Stomach (tissue), 4 donors: ENCODE measurements at regions not wholly inside any gene's neighbourhood (a gene's known extent, or its start where the extent isn't known, plus 50 kb on each side); places are given as distances from the start of the nearest gene placed in this dataset.
"Not testable (repeated sequence)": the region's sequence is repeated elsewhere in the genome, so short reads cannot be mapped to it uniquely, and the experiment has no call there.

Experiments
- POLR2A ChIP-seq, 4 donors: fragments of 450-650 bp; IDR thresholded peaks; one replicate each; pipeline ENCODE4 v1.6.1; 2016; ENCODE audit warnings: antibody characterized with exemption in 4 of 4, control low read depth in 2 of 4, mild to moderate bottlenecking in 1 of 4, moderate library complexity in 1 of 4
- TF ChIP-seq, protein P1 (sequence below), 7 experiments: fragments of 450-650 bp in 4 of 7; fragments of 200-600 bp in 3 of 7; sonication (generic) in 3 of 7; IDR thresholded peaks; one replicate each; pipeline ENCODE4 v1.5.1; 2016 to 2019; ENCODE audit warnings: antibody characterized with exemption in 7 of 7, control low read depth in 2 of 7, mild to moderate bottlenecking in 1 of 7

- TF ChIP-seq, protein P1, sequence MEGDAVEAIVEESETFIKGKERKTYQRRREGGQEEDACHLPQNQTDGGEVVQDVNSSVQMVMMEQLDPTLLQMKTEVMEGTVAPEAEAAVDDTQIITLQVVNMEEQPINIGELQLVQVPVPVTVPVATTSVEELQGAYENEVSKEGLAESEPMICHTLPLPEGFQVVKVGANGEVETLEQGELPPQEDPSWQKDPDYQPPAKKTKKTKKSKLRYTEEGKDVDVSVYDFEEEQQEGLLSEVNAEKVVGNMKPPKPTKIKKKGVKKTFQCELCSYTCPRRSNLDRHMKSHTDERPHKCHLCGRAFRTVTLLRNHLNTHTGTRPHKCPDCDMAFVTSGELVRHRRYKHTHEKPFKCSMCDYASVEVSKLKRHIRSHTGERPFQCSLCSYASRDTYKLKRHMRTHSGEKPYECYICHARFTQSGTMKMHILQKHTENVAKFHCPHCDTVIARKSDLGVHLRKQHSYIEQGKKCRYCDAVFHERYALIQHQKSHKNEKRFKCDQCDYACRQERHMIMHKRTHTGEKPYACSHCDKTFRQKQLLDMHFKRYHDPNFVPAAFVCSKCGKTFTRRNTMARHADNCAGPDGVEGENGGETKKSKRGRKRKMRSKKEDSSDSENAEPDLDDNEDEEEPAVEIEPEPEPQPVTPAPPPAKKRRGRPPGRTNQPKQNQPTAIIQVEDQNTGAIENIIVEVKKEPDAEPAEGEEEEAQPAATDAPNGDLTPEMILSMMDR (IDR thresholded peaks at IDR 0.05), result not testable (repeated sequence)
- TF ChIP-seq POLR2A (IDR thresholded peaks at IDR 0.05), result not testable (repeated sequence)
Measured at GRCh38 chr7:56367914-56368313, 251.7 kb upstream of the NUPR2 start.
